A673 (cell line): ENCODE measurements at regions not wholly inside any gene's neighbourhood (a gene's known extent, or its start where the extent isn't known, plus 50 kb on each side); places are given as distances from the start of the nearest gene placed in this dataset.

ENCODE experiments used
- BruUV-seq: library from RNA; stranded (reverse); fragments of 400-500 nt; replicated peaks from 2 replicates; lab custom pipeline; 2021; lab: Mats Ljungman, UMichigan
- CTCF ChIA-PET: fragments of 300-600 bp; sonication (Branson Sonifier 250); formaldehyde crosslinking; loops from one replicate; lab custom pipeline; 2022; ENCODE audit warnings: antibody characterized with exemption; lab: Charles Lee
- POLR2A ChIA-PET: fragments of 300-600 bp; sonication (Branson Sonifier 250); formaldehyde crosslinking; loops from one replicate; lab custom pipeline; 2022; ENCODE audit warnings: antibody characterized with exemption; ENCODE audit not compliant: low non-redundant PET; lab: Charles Lee
- DNase-seq: peaks from one replicate; pipeline ENCODE4 v3.0.0-alpha.2; 2015; ENCODE audit warnings: low spot score
- H3K27ac ChIP-seq: fragments of 200-600 bp; sonication (generic); 2 replicates; pipeline ENCODE4 v1.5.1; 2016; ENCODE audit warnings: mixed run types, low read depth, mild to moderate bottlenecking, mixed read lengths, antibody characterized with exemption, low read length; ENCODE audit not compliant: poor library complexity, severe bottlenecking
- H3K27me3 ChIP-seq: fragments of 200-600 bp; sonication (generic); replicated peaks from 2 replicates; pipeline ENCODE4 v1.6.1; 2017; ENCODE audit warnings: mixed run types, low read depth, mild to moderate bottlenecking, mixed read lengths, antibody characterized with exemption, low read length; ENCODE audit not compliant: insufficient read depth, poor library complexity
- H3K36me3 ChIP-seq: fragments of 200-600 bp; sonication (generic); 2 replicates; pipeline ENCODE4 v1.6.1; 2016; ENCODE audit warnings: mixed run types, mild to moderate bottlenecking, mixed read lengths, antibody characterized with exemption, low read length; ENCODE audit not compliant: insufficient read depth, poor library complexity, severe bottlenecking
- H3K4me1 ChIP-seq: fragments of 200-600 bp; sonication (generic); 2 replicates; pipeline ENCODE4 v1.6.1; 2017; ENCODE audit warnings: mixed run types, mild to moderate bottlenecking, mixed read lengths, antibody characterized with exemption, low read length; ENCODE audit not compliant: insufficient read depth, poor library complexity, severe bottlenecking
- H3K4me3 ChIP-seq: fragments of 200-600 bp; sonication (generic); 2 replicates; pipeline ENCODE4 v1.5.1; 2016; ENCODE audit warnings: low read depth, mixed run types, mild to moderate bottlenecking, mixed read lengths, low read length; ENCODE audit not compliant: poor library complexity, severe bottlenecking
- H3K9me3 ChIP-seq: fragments of 200-600 bp; sonication (generic); 2 replicates; pipeline ENCODE4 v1.6.1; 2016; ENCODE audit warnings: mixed run types, low read depth, mild to moderate bottlenecking, mixed read lengths, antibody characterized with exemption, low read length; ENCODE audit not compliant: poor library complexity, severe bottlenecking
- EZH2 ChIP-seq: fragments of 200-600 bp; sonication (generic); IDR thresholded peaks from 2 replicates; pipeline ENCODE4 v1.6.1; 2017; ENCODE audit warnings: borderline replicate concordance, low read depth, mild to moderate bottlenecking, mixed read lengths, antibody characterized with exemption, low read length; ENCODE audit not compliant: poor library complexity, severe bottlenecking
- intact Hi-C: fragments of 100-400 bp; cut with micrococcal nuclease; formaldehyde crosslinking; loops from one replicate; pipeline ENCODE4 v1.10.0; 2022; ENCODE audit not compliant: unreplicated experiment
- TF ChIP-seq, protein P1 (sequence below): fragments of 300-800, 200-600 bp; sonication (generic); conservative IDR thresholded peaks from 2 replicates; pipeline ENCODE4 v1.5.1; 2017; ENCODE audit warnings: low read depth, mild to moderate bottlenecking, antibody characterized with exemption, low read length, moderate library complexity, mixed read lengths

DNA sequence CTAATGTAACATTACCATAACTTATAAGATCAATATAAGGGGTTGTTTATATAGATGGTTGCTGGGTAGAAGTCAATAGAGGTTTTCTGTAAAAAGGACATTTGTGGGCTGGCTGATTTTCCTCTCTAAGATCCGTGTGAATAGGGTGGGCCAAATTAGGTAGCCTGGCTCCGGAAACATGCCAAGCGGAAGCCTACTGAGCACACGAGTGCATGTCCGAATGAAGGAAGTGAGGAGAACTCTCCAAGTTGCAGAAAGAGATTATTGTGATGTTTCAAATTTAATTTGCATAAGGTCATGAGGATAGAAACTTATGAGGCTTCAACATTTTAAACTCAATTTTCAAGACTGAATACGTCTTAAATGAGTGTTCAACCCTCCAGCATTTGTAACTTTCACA, 356.7 kb downstream of the SNAPC1 start:
- Histone ChIP-seq H3K27me3 (peaks cover 73% of the 10 kb centered on the region), H3K4me3 (no peak overlapping the region), H3K9me3 (no peaks in the 10 kb centered on the region), H3K36me3 (no peaks in the 10 kb centered on the region), H3K4me1 (peaks cover 5% of the 10 kb centered on the region), H3K27ac (no peak overlapping the region)
- BruUV-seq, result no TSS peak
- intact Hi-C loops, result no loop called here
- TF ChIP-seq EZH2, result no peak
- TF ChIP-seq, protein P1, sequence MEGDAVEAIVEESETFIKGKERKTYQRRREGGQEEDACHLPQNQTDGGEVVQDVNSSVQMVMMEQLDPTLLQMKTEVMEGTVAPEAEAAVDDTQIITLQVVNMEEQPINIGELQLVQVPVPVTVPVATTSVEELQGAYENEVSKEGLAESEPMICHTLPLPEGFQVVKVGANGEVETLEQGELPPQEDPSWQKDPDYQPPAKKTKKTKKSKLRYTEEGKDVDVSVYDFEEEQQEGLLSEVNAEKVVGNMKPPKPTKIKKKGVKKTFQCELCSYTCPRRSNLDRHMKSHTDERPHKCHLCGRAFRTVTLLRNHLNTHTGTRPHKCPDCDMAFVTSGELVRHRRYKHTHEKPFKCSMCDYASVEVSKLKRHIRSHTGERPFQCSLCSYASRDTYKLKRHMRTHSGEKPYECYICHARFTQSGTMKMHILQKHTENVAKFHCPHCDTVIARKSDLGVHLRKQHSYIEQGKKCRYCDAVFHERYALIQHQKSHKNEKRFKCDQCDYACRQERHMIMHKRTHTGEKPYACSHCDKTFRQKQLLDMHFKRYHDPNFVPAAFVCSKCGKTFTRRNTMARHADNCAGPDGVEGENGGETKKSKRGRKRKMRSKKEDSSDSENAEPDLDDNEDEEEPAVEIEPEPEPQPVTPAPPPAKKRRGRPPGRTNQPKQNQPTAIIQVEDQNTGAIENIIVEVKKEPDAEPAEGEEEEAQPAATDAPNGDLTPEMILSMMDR, result no peak
- no peak for DNase-seq
- ChIA-PET POLR2A (no interaction called here), CTCF (no interaction called here)

- CTCF ChIA-PET, result no interaction called here
- no peak for DNase-seq
- intact Hi-C loops, result loop anchor here (2.0 kb wide), 1 partner anchor 663 kb away; no protein-coding TSS in a partner anchor
- Histone ChIP-seq H3K4me1 (no peaks in the 10 kb centered on the region), H3K27me3 (peaks cover 24% of the 10 kb centered on the region), H3K36me3 (no peaks in the 10 kb centered on the region), H3K4me3 (no peak overlapping the region), H3K27ac (no peak overlapping the region), H3K9me3 (no peaks in the 10 kb centered on the region)
- BruUV-seq, result no TSS peak
- POLR2A ChIA-PET, result no interaction called here
- TF ChIP-seq EZH2, result no peak
- TF ChIP-seq, protein P1, result no peak
These were observed 361.7 kb downstream of the SNAPC1 start for GRCh38 chr14:62123961-62124360.

GRCh38 chr14:62125793-62126192, 363.6 kb downstream of the SNAPC1 start:
- no peak overlapping the region for H3K27ac ChIP-seq
- no TSS peak for BruUV-seq
- no peaks in the 10 kb centered on the region for H3K9me3 ChIP-seq
- CTCF ChIA-PET, result interaction anchor here (1.1 to 2.4 kb wide), 3 partner anchors 8 to 231 kb away, joined by 3 to 21 read pairs (median 4); no protein-coding TSS in a partner anchor
- no peak for DNase-seq
- H3K27me3 ChIP-seq, result peaks cover 6% of the 10 kb centered on the region
- intact Hi-C loops, result loop anchor here (2.0 kb wide), 3 partner anchors 201 to 665 kb away; no protein-coding TSS in a partner anchor
- H3K4me1 ChIP-seq, result no peaks in the 10 kb centered on the region
- TF ChIP-seq, protein P1, result no peak
- TF ChIP-seq EZH2, result no peak
- no peak overlapping the region for H3K4me3 ChIP-seq
- POLR2A ChIA-PET, result no interaction called here
- no peaks in the 10 kb centered on the region for H3K36me3 ChIP-seq
